Kasumi-1 (cell line): ENCODE measurements at regions not wholly inside any gene's neighbourhood (a gene's known extent, or its start where the extent isn't known, plus 50 kb on each side); places are given as distances from the start of the nearest gene placed in this dataset.
A peak's percentile ranks its signal among the peaks of the same experiment; 100 is the strongest.
"Not testable (repeated sequence)": the region's sequence is repeated elsewhere in the genome, so short reads cannot be mapped to it uniquely, and the experiment has no call there.

Experiments
- DNase-seq, 2 experiments: peaks; one replicate each; lab custom pipeline; 2025; lab: John Stamatoyannopoulos, UW

DNA sequence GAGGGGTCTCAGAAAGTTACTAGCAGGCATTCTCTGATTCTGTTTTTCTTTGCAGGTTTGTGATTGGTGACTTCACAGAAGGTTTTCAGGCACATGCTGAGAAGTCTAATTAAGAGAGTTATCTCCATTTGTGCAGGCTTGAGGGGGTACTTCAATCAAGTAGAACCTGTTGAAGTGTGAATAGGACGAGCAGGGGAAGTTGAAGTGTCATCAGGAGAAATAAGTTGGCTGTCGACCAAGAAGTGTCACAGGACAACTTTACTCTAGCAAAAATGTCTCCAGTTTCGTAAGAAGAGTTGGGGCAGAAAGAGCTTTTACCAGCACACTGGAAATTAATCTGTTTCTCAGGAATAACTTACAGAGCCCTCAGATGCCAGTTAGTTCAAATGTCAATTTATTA is 576.5 kb upstream of the SLITRK5 start:
- DNase-seq: peak; percentile 20 to 46

DNA sequence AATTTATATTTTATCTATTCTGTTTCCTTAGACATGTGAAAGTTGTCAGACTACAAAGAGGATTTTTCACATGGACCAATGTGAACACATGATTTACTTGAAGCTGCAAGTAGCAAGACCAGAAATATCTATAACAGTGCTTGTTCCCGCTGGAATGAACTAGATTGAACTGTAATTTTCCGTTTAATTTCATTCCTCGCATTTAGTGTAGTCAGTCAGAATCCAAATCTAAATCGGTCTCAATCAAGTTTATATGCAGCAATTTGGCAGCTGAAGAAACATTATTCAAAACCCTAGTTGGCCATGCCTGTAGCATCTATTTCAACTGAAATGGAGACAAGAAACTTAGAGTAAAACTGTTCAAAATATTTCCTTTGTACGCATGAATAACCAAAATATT is 570.7 kb upstream of the SLITRK5 start:
- no peak for DNase-seq

DNA sequence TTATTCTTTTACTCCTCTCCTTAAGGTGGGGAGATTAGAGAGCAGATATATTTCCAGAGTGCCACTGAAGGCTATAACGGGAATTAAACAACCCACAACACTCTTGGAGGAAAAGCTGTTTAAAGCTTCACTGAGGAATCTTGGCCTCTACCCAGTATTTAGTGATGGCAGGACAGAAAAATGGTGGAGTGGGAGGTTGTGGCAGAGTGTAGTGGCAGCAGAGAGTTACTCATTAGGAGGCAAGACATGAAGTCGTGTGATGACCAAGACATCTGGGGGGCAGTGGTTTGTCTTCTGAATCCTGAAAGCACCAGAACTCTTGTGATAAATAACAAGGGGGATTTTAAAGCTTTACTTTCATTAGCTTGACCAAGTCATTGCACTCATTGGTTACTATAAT is 563.5 kb upstream of the SLITRK5 start:
- no peak for DNase-seq

DNA sequence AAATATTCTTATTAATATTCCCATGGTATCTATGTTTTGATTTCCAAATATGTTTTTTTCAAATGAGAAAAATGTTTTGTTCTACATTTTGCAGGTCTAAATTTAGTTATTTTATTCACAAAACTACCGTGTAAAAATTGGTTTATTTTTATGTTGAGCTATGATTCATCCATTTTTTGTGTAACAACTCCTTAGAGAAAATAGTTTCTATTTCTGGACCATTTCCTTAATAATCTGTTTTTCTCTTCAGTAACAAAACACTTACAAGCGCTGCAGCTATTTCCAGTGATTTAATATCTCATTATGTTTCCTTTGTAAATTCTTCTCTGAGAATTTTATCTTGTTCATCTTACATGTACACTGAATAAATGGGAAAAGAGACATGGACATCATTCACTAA is 550.7 kb upstream of the SLITRK5 start:
- DNase-seq: no peak

DNA sequence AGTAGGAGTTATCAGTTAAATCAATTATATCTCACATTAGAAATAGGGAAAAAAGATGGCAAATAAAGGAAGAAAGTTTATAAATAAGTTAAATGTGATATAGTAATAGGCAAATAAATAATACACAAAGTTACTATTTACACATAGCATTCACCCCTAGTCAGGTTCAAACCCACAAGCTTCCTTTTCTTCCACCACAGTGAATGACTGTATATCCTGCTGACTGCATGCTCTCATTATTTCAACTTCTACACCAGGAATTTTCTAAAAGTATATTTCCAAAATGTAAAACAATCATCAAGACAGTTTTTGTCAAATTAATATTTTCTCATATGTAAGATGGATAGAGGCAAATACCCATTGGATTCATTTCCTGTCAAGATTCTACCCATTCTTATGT is 548.6 kb upstream of the SLITRK5 start:
- peak; percentile 7 to 28 for DNase-seq

DNA sequence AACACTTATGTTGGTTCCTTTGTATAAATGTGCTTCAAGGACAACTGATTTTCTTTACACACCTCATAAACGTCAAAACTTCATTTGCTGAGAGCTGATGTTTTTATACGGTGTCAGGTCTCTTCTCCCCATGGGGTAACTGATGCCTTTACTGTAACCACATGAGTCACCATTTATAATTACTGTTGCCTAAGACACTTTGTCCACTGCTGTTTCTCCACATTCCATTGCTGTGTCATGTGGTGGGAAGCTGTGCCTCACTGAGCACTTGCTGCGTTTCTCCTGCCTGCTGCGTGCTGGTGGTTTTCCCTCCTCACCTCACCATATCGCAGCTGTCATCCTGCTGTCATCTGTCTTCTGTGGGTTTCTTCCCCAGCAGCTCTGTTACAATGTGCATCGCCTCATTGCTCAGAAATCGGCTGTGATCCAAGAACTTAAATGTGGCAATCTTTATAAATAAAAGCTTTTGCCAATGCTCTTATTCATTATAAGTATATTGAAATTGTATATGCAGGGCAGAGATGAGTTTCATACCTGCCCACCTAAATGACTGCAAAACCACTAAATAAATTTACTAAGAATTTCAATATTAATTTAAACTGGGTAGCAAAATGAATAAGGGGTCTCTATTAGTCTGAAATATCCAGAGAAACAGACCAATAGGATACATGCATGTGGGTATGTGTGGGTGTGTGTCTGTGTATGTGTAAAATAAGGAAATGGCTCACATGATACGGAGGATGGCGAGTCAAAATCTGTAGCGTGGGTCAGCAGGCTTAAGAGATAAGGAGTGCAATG is 547.0 kb upstream of the SLITRK5 start:
- DNase-seq: peak; percentile 83 to 84

DNA sequence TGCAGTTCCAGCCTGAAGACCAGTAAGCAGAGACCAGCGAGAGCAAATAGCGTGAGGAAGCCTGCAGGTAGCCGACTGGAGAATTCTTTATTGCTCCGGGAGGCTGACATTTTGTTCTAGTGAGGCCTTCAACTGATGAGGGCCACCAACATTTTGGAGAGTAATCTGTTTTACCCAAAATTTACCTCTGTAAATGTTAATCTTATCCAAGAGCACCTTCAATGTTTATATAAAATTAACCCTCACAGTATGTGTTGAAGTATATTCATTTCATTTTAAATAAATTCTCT is 546.4 kb upstream of the SLITRK5 start:
- DNase-seq: no peak

DNA sequence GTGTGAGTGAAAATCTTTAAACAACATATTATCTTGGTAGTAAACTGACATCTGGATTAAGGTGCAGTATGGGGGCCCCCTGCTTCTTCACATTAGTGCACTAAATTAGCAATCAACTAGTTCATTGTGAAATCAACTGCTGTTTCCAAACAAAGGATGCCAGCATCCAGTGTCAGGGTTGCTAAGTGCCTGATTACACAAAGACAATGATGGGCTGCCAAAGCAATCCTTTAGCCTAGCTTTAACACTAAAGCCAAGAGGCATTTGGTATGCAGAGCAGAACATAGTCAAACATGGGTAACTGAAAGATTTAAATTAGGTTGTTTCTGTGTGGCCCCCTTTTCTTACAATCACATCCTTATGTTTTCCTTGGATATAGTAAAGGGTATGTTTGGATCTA is 543.1 kb upstream of the SLITRK5 start:
- DNase-seq: no peak

DNA sequence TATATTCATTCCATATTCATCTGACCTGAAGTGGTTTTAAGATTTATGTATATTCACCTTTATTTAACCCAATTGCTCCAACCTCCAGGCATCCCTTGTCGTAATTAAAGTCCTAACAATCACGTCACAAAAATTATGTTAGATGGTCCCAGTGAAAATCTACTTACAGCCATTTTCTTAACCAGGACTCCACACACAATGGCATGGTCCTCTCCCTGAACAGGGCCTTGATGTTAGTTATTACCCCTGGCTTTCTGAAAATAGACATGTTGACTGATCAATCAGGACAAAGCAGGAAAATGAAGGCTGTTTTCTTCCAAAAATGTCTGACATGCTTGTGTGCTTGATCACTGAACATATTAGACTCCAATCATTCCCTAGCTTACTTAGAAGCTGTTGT is 542.7 kb upstream of the SLITRK5 start:
- no peak for DNase-seq

DNA sequence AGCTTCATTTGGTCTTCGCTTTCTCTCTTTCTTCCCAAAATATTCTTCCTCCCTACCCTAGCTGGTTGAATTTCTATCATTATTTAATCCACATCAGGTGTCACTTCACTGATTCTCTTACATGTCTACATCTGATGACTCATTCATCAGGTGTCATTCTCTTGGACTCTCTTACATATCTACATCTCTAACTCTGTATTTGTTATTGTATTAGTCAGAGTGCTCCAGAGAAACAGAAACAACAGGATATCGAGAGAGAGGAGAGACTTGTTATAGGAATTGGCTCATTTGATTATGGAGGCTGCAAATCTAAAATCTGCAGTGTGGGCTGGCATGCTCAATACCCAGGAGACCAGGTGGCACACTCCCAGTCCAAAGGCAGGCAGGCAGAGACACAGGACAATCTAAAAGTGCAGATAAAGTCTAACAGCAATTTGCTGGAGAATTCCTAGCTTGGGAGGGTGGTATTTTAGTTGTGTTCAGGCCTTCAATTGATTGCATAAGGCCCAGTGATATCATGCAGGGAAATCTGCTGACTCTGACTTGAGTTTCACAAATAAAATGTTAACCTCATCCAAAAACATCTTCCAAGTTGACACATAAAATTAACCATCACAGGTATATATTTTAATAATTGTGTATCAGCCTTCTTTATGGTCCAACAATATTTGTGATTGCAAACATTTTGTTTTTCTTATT is 541.4 kb upstream of the SLITRK5 start:
- no peak for DNase-seq

DNA sequence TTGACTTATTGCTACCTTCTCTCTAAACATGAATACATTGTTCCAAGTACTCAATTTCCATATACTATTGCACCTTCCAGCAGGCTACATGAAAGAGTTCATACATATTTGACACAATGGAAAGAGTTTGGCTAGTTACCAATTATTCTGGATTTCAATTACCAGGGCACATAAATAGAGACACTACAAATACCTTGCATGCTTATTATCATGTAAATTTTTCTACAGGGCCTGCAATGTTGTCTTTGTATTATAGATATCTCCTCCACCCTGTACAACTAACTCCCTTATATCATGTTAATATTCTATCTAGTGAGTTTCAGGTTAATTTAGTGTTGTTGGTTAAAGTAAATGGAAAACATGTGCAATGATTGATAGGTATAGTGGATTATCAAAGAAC is 540.7 kb upstream of the SLITRK5 start:
- no peak for DNase-seq

DNA sequence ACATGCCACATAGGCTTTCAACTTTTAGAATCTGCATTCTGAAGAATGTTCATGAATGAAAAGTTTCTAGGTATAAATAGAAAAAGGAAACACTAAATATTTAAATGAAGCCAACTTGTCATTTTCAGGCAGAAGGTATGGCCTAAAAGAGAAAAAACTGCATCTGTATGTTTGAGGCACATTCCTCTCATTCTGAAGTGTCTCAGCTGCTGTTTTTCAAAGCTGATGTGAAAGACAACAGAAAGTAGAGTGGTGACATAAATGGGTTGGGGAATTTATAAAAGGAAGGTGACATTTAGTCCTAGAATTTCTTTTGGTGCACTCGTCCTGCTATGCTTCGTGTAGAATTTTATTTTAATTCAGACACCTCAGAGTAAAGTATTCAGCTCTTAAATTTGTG is 539.6 kb upstream of the SLITRK5 start:
- DNase-seq: no peak

DNA sequence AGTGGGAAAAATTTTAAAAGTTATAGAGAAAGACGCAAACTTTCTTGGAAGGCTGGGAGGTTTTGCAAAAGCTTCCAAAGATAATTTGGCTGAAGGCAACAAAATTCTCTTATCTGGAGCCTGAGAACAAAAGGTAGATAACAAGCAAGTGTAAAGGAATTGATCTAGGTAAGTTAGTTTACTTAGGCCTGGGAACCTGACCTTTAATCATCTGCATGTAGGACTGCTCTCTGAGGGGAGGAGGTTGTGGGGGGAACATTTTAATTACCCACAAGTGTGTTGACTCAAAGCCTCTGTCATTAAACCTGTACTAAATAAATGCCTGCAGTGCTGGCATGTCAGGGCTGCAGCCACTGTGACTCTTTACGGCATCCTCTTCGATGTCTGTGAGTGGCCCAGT is 532.3 kb upstream of the SLITRK5 start:
- no peak for DNase-seq

DNA sequence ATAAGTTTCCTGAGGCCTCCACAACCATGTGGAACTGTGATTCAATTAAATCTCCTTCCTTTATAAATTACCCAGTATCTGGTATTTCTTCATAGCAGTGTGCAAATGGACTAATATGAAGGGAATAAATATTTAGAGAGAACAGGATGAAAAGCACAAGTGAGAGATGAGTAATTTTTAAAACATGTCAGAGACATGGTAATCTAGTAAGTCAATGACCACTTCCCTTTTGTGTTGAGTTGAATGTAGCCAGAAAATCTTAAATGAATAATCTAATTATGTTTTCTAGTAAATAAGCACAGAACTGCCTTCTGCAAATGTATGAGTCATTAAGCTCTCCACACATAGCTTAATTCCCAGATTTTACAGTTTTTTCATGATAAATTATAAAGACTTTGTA is 524.1 kb upstream of the SLITRK5 start:
- no peak for DNase-seq

DNA sequence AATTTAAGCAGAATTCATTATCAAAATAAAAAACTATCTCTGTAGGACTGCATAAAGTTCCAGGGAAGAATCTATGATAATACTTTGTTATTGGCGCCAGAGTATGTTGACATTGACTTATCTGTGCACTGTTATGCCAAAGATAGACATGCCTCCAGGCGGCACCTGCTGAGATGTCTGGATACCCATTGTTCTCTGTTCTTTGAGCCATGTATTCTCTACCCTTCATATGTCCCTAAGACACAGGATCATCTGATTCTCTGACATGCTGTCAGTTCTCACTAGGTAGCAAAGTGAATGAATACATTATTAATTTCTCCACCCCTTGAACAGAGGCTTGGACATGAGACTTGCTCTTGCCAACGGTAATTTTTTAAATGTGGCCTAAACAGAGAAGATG is 517.8 kb upstream of the SLITRK5 start:
- no peak for DNase-seq

DNA sequence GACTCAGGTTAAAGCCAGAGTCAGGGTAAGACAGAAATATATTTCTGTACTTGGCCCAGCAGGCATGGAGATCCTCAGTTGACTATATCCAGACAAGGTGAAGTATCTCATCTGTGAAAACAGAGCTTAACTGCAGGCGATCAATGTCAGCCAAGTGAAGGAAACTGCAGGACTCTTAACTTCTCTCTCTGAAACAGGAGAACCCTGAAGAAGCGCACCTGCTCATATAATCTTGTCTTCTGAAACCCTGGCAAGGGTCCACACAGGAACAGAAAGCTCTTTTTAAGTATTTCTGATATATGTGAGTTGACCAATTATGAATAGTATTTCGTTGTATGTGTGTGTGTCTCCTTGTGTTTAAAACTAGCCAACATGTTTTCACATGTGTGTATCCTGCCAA is 504.8 kb upstream of the SLITRK5 start:
- DNase-seq: no peak

DNA sequence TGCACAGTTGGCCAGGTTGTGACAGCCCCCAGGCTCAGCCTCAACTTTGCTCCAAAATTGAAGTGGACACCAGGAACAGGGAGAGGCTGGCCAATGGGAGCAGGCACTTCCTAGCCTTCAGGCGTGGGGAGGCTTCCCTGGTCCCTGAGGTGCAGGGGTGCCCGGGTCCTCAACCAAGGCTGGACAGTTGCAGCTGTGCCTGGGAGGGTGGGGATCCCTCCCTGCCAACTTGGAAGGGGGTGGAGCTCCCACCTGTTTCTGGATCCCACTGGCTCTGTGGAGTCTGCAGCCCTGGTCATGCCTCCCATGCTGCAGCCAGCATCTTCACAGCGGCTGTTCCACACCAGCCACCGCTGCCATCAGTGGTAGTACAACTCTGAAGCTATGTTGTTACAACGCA is 502.8 kb upstream of the SLITRK5 start:
- no peak for DNase-seq

DNA sequence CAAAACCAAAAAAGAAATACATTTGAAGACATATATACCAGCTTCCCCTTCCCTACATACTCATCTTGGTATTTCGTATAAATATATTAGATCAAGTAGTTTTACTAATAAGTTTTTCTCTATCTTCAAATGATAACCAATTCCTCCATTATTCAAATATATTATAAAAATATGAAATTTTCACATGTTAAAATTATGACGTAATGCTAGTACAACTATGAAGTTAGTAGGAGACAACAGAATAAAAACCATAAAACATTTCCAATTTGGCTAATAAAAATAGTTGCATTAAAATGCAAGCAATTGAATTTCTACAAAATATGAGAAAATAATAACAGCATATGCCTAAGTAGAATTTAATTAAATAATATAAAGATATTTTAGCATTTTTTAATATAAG is 501.8 kb upstream of the SLITRK5 start:
- DNase-seq: no peak

DNA sequence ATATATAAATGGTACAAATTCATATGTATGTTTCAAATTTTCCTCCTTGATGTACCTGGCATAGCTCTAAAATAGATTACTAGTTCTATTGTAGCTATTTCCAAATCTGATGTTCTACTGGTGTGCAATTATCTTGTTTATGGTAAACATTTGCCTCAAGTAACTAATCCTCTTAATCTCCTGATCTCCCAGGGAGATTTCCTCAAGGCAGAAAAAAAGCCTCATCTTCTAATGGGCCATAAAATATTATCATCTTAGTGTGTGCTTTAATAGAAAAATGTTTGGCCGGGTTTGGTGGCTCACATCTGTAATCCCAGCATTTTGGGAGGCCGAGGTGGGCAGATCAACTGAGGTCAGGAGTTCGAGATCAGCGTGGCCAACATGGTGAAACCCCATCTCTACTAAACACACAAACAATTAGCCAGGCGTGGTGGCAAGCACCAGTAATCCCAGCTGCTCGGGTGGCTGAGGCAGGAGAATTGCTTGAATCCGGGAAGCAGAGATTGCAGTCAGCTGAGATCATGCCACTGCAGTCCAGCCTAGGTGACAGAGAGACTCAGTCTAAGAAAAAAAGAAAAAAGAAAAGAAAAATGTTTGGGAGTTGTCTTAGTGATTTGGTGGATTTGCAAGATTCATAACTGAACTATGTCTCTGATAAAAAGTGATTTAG is 498.9 kb upstream of the SLITRK5 start:
- no peak for DNase-seq

DNA sequence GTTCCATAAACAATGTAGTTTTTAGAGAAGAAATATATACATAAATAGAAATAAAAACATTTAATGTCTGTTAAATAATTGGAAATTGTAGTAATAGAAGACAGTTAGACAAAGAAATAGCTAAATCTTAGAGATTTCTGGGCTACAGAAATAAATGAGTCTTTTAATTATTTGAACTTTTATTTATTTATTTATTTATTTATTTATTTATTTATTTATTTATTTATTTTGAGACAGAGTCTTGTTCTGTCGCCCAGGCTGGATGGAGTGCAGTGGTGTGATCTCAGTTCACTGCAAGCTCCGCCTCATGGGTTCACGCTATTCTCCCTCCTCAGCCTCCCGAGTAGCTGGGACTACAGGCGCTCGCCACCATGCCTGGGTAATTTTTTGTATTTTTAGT is 486.0 kb upstream of the SLITRK5 start:
- DNase-seq: not testable (repeated sequence)

DNA sequence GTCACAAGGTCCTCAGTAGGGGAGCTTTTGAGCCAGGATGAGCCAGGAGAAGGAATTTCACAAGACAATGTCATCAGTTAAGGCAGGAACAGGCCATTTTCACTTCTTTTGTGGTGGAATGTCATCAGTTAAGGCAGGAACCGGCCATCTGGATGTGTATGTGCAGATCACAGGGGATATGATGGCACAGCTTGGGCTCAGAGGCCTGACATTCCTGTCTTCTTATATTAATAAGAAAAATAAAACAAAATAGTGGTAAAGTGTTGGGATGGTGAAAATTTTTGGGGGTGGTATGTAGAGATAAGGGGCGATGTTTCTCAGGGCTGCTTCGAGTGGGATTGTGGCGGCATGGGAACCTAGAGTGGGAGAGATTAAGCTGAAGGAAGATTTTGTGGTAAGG is 484.5 kb upstream of the SLITRK5 start:
- DNase-seq: not testable (repeated sequence)

DNA sequence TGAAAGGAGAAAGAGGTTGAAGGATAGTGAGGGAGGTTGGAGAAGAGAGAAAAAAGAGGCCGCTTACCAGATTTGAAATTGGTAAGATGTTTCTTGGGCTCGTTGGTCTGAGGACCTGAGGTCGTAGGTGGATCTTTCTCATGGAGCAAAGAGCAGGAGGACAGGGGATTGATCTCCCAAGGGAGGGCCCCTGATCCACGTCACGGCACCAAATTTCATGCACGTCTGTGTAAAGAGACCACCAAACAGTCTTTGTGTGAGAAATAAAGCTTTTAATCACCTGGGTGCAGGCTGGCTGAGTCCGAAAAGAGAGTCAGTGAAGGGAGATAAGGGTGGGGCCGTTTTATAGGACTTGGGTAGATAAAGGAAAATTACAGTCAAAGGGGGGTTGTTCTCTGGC is 479.7 kb upstream of the SLITRK5 start:
- not testable (repeated sequence) for DNase-seq

DNA sequence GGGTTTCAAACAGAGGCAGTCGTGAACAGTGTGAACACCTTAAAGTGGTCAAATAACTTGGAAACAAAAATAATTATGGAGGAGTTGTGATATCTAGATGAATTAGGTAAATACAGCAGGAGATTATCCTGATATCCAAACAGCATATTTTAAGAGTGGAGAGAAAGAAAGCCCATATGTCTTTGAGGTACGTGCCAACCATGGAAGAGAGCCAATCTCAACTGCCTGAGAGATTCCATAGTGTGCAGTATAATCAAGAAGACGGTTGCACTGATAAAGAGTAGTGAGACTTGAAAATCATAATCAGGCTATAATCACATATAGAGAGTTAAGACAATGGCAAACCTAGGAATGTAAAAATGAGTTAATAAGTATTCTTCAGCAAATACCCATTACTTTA is 472.8 kb upstream of the SLITRK5 start:
- no peak for DNase-seq
